Activated CD8-positive, alpha-beta memory T cell treated with anti-CD3 and anti-CD28 coated beads for 36 hours (primary cell): ENCODE measurements at regions not wholly inside any gene's neighbourhood (a gene's known extent, or its start where the extent isn't known, plus 50 kb on each side); places are given as distances from the start of the nearest gene placed in this dataset.
"Not testable (repeated sequence)": the region's sequence is repeated elsewhere in the genome, so short reads cannot be mapped to it uniquely, and the experiment has no call there.

Experiments
- CTCF ChIA-PET: fragments of 350-600 bp; sonication (Branson Sonifier 250); formaldehyde crosslinking; loops from one replicate; lab custom pipeline; 2021; ENCODE audit warnings: antibody characterized with exemption; lab: Charles Lee
- POLR2A ChIA-PET: fragments of 350-600 bp; sonication (Branson Sonifier 250); formaldehyde crosslinking; loops from one replicate; lab custom pipeline; 2021; ENCODE audit warnings: antibody characterized with exemption; lab: Charles Lee

DNA sequence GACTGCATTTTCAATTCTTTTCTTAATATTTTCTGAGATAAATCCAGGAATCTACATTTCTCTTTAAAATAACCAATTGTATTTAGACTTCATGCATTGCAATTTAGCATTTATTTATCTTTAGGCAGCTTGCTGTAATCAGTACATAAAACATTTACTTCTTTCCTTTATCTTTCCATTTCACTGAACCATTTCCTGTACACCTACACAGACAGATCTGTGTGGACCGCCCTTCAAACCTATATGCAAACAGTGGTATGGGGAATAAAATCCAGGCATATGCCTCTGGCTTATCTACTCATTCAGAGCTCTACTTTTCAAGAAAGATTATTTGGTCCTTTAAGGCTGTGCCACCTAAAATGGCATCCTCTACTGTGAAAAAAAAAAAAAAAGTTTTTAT, 640.0 kb downstream of the MAT2B start:
- POLR2A ChIA-PET, result no interaction called here
- CTCF ChIA-PET, result no interaction called here

DNA sequence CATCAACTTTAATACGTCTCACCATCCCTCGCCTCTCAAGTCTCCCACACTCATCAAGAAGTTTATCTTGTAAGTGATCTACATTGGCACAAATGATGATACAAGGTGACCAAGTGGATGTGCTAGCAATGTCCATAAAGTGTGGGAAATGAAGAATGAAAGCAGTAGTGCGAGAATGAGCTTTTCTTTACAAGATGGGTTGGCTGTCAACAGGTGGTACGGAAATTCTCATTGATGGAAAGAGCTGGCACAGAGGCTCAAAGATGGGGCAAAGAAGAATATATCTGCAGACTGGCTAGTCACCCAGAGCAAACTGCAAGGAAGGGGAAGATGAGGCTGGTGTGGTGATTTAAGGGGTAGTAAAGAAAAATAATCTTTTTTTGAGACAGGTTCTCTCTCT, 640.8 kb downstream of the MAT2B start:
- CTCF ChIA-PET, result no interaction called here
- POLR2A ChIA-PET, result no interaction called here

DNA sequence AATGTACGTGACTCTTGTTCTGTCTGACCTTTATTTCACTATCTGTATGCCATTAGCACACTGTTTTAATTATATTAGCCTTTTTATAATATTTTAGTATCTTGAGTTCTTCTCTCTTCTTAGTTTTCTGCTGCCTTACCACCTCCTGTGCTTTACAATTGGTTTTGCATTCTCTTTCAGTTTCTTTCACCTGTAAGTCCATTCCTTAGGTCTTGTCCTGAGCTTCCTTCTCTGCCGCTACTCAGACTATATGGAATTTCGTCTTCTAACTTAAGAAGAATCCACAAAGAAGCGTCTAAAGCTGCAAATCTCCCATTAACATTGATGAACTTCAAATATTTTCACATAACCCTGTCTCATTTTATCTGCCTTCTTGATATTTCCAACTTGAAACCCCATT, 642.9 kb downstream of the MAT2B start:
- POLR2A ChIA-PET, result no interaction called here
- CTCF ChIA-PET, result no interaction called here

DNA sequence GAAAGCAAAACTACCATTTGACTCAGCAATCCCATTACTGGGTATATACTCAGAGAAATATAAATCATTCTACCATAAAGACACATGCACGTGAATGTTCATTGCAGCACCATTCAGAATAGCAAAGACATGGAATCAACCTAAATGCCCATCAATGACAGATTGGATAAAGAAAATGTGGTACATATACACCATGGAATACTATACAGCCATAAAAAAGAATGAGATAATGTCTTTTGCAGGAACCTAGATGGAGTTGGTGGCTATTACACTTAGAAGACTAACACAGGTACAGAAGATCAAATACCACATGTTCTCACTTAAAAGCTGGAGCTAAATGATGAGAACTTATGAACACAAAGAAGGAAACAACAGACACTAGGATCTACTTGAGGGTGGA, 647.1 kb downstream of the MAT2B start:
- POLR2A ChIA-PET, CTCF ChIA-PET: not testable (repeated sequence)

DNA sequence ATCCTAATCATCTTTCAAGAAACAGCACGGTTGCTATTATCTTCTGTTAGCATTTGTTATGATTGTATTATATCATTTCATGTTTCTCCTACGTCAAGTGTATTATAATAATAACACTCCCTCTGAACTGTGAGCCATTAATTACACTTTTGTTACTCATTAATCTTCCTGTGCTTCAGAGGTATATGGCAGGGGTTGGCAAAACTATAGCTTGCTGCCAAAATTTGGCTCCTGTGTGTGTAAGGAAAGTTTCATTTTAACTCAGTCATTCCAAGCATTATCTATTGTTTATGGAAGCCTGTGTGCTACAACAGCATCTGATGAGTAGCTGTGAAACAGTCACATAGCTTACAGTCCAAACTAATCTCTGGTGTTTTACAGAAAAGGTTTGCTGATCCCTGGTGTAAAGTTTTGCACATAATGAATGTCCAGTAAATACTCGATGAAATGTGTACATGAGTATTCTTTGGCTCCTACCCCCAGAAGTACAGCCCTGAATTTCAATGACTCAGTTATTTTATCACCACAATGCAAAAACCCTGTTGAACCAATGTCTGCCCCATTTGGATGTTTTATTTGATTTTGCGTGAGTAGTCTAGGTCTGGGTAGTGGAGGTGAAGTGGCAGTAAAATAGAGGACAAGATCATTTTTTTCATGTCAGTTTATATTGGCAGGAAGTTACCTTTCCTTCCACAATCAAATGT, 648.2 kb downstream of the MAT2B start:
- CTCF ChIA-PET, result no interaction called here
- POLR2A ChIA-PET, result no interaction called here

DNA sequence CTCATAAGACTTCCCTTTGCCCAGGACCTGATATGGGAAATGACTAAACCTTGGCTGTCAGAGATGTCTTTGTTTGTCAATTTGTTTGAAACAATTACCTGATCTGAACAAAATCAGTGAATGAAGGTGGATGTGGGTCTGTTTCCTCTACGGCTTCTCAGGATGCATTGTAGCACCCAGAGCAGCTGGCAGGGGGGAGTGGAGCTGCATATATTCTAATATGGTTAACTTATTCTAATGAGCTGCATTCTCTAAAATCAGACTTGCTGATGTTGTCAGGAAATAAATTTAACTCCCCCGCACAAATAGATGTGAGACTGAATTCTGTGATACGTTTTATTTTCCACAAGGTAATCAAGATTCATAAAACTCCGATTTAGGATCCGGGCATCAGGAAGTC, 665.4 kb downstream of the MAT2B start:
- POLR2A ChIA-PET, result no interaction called here
- CTCF ChIA-PET, result no interaction called here

DNA sequence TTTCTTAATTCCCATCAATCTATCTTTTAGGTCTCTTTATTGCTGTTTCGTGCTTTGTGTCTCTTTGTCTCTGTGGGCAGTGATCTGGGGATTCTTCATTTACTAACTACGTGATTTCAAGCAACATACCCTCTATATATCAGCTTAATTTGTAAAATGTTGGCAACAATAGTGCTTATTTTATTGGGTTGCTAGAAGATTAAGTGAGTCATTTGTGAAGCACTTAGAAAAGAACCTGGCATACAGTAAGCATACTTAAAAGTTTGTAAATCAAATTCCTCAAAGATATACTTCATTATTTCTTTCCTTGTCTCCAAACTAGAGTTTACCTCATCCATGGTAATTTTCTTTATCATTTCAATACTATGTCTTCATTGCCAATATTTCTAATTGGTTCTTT, 669.7 kb downstream of the MAT2B start:
- ChIA-PET POLR2A (no interaction called here), CTCF (no interaction called here)

DNA sequence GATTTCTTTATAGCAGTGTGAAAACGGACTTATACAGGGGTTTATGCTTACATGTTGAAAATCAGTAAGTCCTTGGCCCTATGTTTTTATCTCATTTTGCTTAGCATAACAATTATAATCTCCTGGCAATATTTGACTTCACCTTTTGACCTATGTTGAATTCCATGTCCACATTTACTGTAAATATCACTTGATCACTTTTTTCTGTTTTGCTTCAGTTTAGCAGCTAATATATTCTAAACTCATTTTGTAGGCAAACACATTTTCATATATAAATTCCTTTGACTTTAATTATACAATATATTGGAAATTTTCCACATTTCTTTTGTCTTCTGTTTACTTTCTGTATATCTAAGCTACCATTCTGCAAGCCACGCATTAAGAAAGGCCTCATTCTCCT, 674.0 kb downstream of the MAT2B start:
- POLR2A ChIA-PET, result no interaction called here
- CTCF ChIA-PET, result no interaction called here

DNA sequence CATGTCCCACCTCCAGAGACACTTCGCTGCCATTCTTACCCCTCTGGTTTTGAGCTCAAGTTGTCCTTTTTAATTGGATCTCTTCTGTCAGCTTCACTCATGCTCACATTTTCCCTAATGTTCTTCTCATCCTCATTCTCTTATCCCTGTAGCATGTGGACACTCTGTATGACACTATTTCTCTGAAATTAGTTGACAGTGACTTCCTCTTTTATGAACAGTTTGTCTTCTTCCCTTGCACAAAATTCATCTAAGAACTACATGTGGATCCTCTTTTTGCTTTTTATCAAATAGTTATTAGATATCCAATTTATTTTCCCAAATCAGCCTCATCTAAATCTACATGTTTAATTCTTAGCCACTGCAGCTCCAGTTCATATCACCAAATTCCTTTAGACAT, 676.2 kb downstream of the MAT2B start:
- ChIA-PET CTCF (interaction anchor here (0.7 kb wide), 1 partner anchor 137 kb away, joined by 3 read pairs; no protein-coding TSS in a partner anchor), POLR2A (no interaction called here)

DNA sequence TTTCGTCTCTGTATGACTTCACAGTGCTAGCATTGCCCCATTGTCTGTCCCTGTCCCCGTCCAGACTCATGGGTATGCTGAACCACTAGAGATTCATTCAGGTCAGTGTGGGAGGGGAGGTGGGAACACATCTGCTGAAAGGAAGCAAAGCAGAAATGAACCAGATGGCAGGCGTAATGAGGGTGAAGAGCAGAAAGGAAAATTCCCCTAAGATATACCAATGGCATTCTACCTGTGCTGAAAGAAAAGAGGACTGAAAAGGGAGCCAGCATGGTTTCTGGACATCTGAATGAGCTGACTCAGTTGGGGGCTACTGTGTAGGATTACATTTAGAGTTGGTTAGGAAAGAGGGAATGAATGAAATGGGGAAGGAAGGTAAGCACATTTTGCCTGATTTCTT, 678.7 kb downstream of the MAT2B start:
- POLR2A ChIA-PET, result no interaction called here

DNA sequence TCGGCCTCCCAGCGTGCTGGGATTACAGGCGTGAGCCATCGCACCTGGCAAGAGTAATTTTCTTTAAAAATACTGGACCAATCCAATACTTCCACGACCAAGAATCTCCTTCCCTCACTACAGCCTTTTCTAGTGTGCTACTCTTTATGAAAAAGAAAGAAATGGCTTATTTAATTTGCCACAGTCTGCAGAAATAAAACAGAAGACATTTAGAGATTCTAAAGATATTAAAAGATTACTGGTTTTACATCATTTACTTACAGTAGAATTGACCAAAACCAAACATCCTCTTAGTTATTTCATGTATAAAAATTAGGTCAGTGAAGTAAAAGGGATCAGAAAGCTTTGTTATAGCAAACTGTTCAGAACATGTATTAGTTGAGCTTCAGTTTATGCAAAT, 679.6 kb downstream of the MAT2B start:
- ChIA-PET CTCF (no interaction called here), POLR2A (no interaction called here)

More for the DNA sequence above, 678.7 kb downstream of the MAT2B start:
- CTCF ChIA-PET, result no interaction called here

DNA sequence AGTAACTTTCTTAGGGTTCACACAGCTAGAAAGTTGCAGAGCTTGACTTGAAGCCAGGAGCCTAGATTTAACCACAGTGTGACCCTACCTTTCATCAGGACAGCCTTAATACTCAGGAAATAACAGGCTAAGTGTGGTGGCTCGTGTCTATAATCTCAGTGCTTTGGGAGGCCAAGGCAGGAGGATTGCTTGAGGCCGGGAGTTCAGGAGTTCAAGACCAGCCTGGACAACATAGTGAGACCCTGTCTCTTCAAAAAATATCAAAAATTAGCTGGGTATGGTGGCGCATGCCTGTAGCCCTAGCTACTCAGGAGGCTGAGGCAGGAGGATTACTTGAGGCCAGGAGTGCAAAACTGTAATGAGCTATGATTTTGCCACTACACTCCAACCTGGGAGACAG, 681.1 kb downstream of the MAT2B start:
- POLR2A ChIA-PET, result no interaction called here
- CTCF ChIA-PET, result no interaction called here

DNA sequence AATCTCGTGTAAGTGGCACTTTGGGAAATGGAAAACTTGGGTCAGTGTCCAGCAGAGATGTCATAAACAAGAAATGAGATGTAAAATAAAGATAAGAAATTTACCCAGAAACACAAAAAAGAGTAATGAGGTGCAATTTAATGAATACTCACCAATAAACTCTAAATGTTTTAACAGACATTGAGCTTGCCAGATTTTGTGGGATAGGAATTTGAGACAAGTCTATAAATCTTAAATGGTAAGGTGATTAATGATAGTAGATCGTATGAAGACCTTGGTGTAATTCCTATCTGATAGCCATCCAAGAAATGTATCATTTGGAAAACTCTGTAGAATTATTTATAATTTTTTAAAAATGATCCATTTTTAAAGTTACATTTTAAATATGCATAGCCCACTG, 682.4 kb downstream of the MAT2B start:
- POLR2A ChIA-PET, result no interaction called here

DNA sequence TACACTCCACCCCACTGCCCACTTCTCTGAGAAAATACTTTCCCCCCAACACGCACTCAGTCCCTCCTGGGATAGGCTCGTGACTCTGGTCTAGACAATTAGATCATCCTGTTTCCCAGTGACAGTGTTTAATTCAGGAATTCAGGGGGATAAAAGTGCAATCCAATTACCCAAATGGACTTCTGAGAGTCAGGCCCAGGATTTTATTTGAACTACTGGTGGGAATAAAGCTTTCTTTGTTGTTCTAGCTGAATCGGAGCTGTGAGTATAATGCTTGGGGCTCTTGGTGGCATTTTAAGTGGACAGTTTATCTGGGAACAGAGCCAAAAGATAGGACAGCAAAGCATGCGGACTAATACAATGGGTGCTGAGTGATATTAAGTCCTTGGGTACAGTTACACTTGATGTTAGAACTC, 683.3 kb downstream of the MAT2B start:
- ChIA-PET CTCF (no interaction called here), POLR2A (no interaction called here)

More for the DNA sequence above, 682.4 kb downstream of the MAT2B start:
- CTCF ChIA-PET, result no interaction called here

DNA sequence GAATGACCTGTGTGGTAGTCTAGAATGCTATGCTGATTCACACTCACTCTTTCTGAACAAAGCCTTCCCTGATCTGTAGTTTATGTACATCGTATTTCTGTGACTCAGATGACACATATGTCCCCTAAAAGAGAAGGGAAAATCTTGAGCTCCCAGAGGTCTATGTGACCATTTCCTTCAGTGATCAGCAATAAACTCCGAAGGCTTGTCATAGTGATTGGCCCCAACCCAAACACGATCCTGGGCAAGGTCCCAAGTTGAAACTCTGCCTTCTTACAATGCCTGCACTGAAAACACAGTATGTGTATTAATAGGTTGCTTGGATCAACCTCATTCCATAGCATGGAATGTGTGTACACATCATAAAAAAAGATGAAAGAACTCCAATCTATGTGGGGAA, 685.8 kb downstream of the MAT2B start:
- ChIA-PET POLR2A (no interaction called here), CTCF (no interaction called here)

DNA sequence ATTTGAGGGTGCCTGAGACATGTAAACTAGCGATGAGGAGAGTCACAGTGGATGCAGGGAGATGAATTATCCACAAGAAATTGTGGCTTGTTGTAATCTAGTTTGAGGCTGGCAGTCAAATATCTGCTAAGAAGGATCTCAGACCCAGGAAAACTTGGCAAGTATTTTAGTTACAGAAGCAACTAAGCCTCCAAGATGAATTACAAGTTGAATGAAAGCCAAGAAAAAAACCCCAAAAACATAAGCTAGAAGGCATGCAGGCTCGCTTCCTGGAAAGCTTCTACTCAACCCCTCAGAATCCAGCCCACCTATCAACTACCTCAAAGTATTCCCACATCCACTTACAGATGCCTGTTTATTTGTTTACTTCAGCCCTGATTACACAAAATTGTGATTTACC, 696.9 kb downstream of the MAT2B start:
- POLR2A ChIA-PET, result no interaction called here

DNA sequence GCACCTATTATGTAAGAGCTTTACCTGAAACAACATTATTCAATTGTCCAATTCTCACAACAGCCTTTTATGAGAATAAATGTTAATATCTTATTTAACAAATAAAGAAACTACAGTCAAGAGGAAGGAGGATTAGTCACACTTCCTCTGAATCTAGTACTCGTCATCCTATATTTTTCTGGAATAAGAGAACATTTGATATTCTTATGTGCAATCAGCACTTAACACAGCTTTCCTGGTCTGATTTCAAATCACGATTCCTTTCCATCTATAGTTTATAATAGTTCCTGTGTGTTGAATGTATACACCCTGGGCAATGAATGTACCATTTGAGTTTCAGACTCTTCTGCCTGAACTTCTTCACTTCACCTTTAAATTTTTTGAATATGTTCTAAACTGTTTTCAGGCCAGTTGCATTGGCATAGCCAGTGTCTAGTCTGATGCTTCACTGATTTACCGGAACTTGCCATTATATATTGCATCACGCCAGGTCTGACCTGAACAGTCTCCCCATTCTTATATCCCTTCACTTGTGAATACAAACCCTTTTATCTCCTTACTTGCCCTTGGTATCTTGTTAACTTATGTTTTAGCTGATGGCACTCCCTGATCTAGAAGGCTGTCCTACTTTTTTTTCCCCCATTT, 698.3 kb downstream of the MAT2B start:
- ChIA-PET CTCF (no interaction called here), POLR2A (no interaction called here)

More for the DNA sequence above, 696.9 kb downstream of the MAT2B start:
- CTCF ChIA-PET, result no interaction called here

DNA sequence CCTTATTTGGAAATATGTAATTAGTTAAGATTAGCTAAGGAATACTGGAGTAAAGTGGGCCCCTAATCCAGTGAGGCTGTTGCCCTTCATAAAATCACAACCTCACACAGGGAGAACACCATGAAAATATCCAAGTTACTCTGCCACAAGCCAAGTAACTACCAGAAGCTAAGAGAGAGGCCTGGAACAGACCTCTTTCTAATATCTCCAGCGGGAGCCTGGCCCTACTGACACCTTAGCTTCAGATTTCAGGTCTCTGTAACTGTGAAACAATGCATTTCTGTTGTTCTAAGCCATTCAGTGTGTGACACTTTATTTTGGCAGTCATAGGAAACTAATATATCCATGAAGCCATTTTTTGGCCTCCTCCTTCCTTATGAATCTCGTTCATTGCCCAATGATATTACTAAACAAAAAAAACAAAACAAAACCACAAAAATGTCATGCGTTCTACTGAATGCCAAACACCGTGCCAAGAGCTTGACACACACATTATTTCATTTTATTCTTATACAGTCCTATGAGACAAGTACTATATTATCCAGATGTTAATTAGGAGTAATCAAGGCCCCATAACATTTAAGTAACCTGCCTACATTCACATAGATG, 699.0 kb downstream of the MAT2B start:
- CTCF ChIA-PET, result no interaction called here
- POLR2A ChIA-PET, result no interaction called here

DNA sequence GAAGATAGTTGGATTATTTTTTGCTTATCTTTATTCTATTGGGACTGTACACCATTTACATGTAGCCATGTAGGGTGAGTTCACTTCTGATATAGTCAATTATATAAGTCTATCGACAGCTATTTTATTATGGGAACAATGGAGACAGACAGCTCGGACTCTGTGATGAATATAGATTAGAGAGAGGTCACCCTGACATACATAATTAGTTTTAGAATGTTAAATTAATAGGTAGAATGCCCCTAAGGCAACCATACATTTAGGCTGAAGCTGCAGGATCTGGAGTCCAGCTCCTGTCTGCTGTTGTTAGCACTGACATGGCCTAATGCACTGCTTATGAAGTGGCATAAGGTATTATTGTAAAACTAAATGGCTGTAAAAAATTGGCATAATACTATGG, 700.8 kb downstream of the MAT2B start:
- POLR2A ChIA-PET, result no interaction called here
- CTCF ChIA-PET, result no interaction called here

DNA sequence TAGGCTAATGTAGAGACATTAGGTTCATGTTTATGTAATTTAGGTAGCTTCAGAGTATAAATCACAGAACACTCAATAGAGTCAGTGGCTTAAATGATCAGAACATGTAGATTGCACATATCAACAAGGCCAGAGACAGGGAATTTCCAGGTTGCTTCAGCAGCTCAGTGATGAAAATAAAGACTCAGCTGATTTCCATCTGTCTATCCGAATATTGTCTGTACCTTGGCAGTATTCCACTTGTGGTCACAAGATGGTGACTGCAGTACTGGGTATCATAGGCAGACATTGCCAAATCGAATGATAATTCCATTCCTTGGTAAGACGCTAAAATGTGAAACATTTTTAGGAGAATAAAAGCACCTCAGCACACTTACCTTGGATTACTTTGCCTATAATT, 702.2 kb downstream of the MAT2B start:
- ChIA-PET POLR2A (no interaction called here), CTCF (no interaction called here)

DNA sequence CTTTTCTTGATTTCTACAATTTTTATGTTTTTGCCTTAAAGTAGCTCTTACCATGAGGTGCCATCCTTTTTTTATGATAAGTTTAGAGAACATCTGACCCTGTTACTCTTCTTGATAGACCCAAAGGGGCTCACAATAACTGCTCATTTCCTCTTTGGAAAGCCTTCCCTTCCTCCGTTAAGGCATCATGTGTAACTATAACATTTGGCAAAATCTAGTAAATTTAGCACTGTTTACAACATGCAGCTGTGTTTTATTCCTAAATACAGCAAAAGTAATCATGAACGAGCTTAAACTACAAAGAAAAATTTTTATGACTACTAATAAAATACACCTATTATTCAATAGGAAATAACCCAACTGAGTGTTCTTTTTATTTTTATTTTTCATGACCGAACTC, 705.1 kb downstream of the MAT2B start:
- ChIA-PET POLR2A (no interaction called here), CTCF (no interaction called here)
